HG03432 (cell line): ENCODE measurements at regions not wholly inside any gene's neighbourhood (a gene's known extent, or its start where the extent isn't known, plus 50 kb on each side); places are given as distances from the start of the nearest gene placed in this dataset.
A peak's percentile ranks its signal among the peaks of the same experiment; 100 is the strongest.
"Not testable (repeated sequence)": the region's sequence is repeated elsewhere in the genome, so short reads cannot be mapped to it uniquely, and the experiment has no call there.

Experiments used
- ATAC-seq: cut with Tn5 transposase; IDR thresholded peaks from one replicate; pipeline ENCODE4 v1.9.1; 2021; ENCODE audit warnings: mild to moderate bottlenecking, moderate library complexity; ENCODE audit not compliant: unreplicated experiment

GRCh38 chr1:149635290-149635899 is 51.7 kb downstream of the PPIAL4C start:
- not testable (repeated sequence) for ATAC-seq

- peak; percentile 94 for ATAC-seq
Observed at GRCh38 chr1:149636286-149637122, 52.9 kb downstream of the PPIAL4C start.

GRCh38 chr1:149638481-149638880 is 54.8 kb downstream of the PPIAL4C start:
- ATAC-seq, result not testable (repeated sequence)

- not testable (repeated sequence) for ATAC-seq
Observed at GRCh38 chr1:149638901-149639658, 55.4 kb downstream of the PPIAL4C start.

GRCh38 chr1:149641179-149641578 is 57.5 kb downstream of the PPIAL4C start:
- not testable (repeated sequence) for ATAC-seq

- ATAC-seq, result not testable (repeated sequence)
Observed at GRCh38 chr1:149644818-149645217, 61.2 kb downstream of the PPIAL4C start.

- ATAC-seq, result not testable (repeated sequence)
Observed at GRCh38 chr1:149646360-149647017, 62.8 kb downstream of the PPIAL4C start.

- not testable (repeated sequence) for ATAC-seq
Observed at GRCh38 chr1:149647018-149647373, 63.3 kb downstream of the PPIAL4C start.

- not testable (repeated sequence) for ATAC-seq
Observed at GRCh38 chr1:149657750-149658149, 74.1 kb downstream of the PPIAL4C start.

- not testable (repeated sequence) for ATAC-seq
Observed at GRCh38 chr1:149658175-149658574, 74.5 kb downstream of the PPIAL4C start.

- ATAC-seq, result not testable (repeated sequence)
Observed at GRCh38 chr1:149664624-149665023, 81.0 kb downstream of the PPIAL4C start.

GRCh38 chr1:149665033-149665432 is 81.4 kb downstream of the PPIAL4C start:
- not testable (repeated sequence) for ATAC-seq

- not testable (repeated sequence) for ATAC-seq
Observed at GRCh38 chr1:149665528-149665927, 81.9 kb downstream of the PPIAL4C start.

- not testable (repeated sequence) for ATAC-seq
Observed at GRCh38 chr1:149673231-149673909, 89.7 kb downstream of the PPIAL4C start.

GRCh38 chr1:149674921-149675320 is 91.3 kb downstream of the PPIAL4C start:
- not testable (repeated sequence) for ATAC-seq

GRCh38 chr1:149677359-149677758 is 93.7 kb downstream of the PPIAL4C start:
- ATAC-seq, result not testable (repeated sequence)

GRCh38 chr1:149686593-149687238 is 95.8 kb upstream of the FCGR1A start:
- ATAC-seq, result peak; percentile 60

- ATAC-seq, result not testable (repeated sequence)
Observed at GRCh38 chr1:149691399-149691798, 91.1 kb upstream of the FCGR1A start.

GRCh38 chr1:149692804-149693539 is 89.5 kb upstream of the FCGR1A start:
- ATAC-seq, result not testable (repeated sequence)
